Astrocyte (in vitro differentiated cells and primary cell): ENCODE measurements at regions not wholly inside any gene's neighbourhood (a gene's known extent, or its start where the extent isn't known, plus 50 kb on each side); places are given as distances from the start of the nearest gene placed in this dataset.
A peak's percentile ranks its signal among the peaks of the same experiment; 100 is the strongest.

ENCODE experiments used
- DNase-seq: peaks from one replicate; pipeline ENCODE4 v3.0.0-alpha.2; 2010; ENCODE audit warnings: low read depth
- FAIRE-seq: peaks from 2 replicates; lab custom pipeline; 2011; peaks lifted over from hg19 to GRCh38; lab: Jason Lieb, UNC
- H2AFZ ChIP-seq: 2 replicates; pipeline ENCODE4 v1.6.0; 2012; ENCODE audit warnings: low read depth, low read length, inconsistent platforms
- H3K27ac ChIP-seq: 2 replicates; pipeline ENCODE4 v1.5.1; 2011; ENCODE audit warnings: low read depth, low read length, inconsistent platforms
- H3K27me3 ChIP-seq: 2 replicates; pipeline ENCODE4 v1.6.0; 2011; ENCODE audit warnings: low read length, inconsistent platforms; ENCODE audit not compliant: insufficient read depth
- H3K36me3 ChIP-seq: 2 replicates; pipeline ENCODE4 v1.5.1; 2011; ENCODE audit warnings: low read length, inconsistent platforms; ENCODE audit not compliant: insufficient read depth
- H3K4me1 ChIP-seq: 2 replicates; pipeline ENCODE4 v1.5.1; 2011; ENCODE audit warnings: low read length, inconsistent platforms; ENCODE audit not compliant: insufficient read depth
- H3K4me2 ChIP-seq: 2 replicates; pipeline ENCODE4 v1.6.0; 2012; ENCODE audit warnings: low read length, inconsistent platforms
- H3K4me3 ChIP-seq: 2 replicates; pipeline ENCODE4 v1.5.1; 2011; ENCODE audit warnings: low read depth, mild to moderate bottlenecking, low read length, inconsistent platforms; ENCODE audit not compliant: insufficient read depth
- H3K79me2 ChIP-seq: 2 replicates; pipeline ENCODE4 v1.6.0; 2012; ENCODE audit warnings: mild to moderate bottlenecking, low read length, inconsistent platforms; ENCODE audit not compliant: insufficient read depth
- H3K9ac ChIP-seq: 2 replicates; pipeline ENCODE4 v1.6.0; 2012; ENCODE audit warnings: mild to moderate bottlenecking, low read length, inconsistent platforms
- H3K9me3 ChIP-seq: 2 replicates; pipeline ENCODE4 v1.5.1; 2012; ENCODE audit warnings: low read depth, mild to moderate bottlenecking, low read length, inconsistent platforms; ENCODE audit not compliant: insufficient read depth
- H4K20me1 ChIP-seq: 2 replicates; pipeline ENCODE4 v1.6.0; 2012; ENCODE audit warnings: low read length, inconsistent platforms; ENCODE audit not compliant: insufficient read depth
- H3K27ac Mint-ChIP-seq: one replicate; pipeline ENCODE4 v1.8.0; 2021; ENCODE audit warnings: mild to moderate bottlenecking, mixed read lengths; ENCODE audit not compliant: unreplicated experiment
- H3K27me3 Mint-ChIP-seq: one replicate; pipeline ENCODE4 v1.8.0; 2021; ENCODE audit warnings: low read depth, mixed read lengths; ENCODE audit not compliant: unreplicated experiment
- H3K36me3 Mint-ChIP-seq: one replicate; pipeline ENCODE4 v1.8.0; 2021; ENCODE audit warnings: low read depth, mixed read lengths; ENCODE audit not compliant: unreplicated experiment
- H3K4me1 Mint-ChIP-seq: one replicate; pipeline ENCODE4 v1.8.0; 2021; ENCODE audit warnings: low read depth, mixed read lengths; ENCODE audit not compliant: unreplicated experiment
- H3K4me3 Mint-ChIP-seq: one replicate; pipeline ENCODE4 v1.8.0; 2021; ENCODE audit warnings: mild to moderate bottlenecking, moderate library complexity, mixed read lengths; ENCODE audit not compliant: unreplicated experiment
- H3K9me3 Mint-ChIP-seq: one replicate; pipeline ENCODE4 v1.8.0; 2021; ENCODE audit warnings: mild to moderate bottlenecking, mixed read lengths; ENCODE audit not compliant: unreplicated experiment
- EZH2 ChIP-seq: IDR thresholded peaks from 2 replicates; pipeline ENCODE4 v1.6.1; 2012; ENCODE audit warnings: mild to moderate bottlenecking, low read length, inconsistent platforms; ENCODE audit not compliant: insufficient read depth
- TF ChIP-seq, protein P1 (sequence below): IDR thresholded peaks from 2 replicates; pipeline ENCODE4 v1.5.1; 2011; ENCODE audit warnings: low read depth, mild to moderate bottlenecking, inconsistent platforms, low read length, moderate library complexity; ENCODE audit not compliant: insufficient read depth

DNA sequence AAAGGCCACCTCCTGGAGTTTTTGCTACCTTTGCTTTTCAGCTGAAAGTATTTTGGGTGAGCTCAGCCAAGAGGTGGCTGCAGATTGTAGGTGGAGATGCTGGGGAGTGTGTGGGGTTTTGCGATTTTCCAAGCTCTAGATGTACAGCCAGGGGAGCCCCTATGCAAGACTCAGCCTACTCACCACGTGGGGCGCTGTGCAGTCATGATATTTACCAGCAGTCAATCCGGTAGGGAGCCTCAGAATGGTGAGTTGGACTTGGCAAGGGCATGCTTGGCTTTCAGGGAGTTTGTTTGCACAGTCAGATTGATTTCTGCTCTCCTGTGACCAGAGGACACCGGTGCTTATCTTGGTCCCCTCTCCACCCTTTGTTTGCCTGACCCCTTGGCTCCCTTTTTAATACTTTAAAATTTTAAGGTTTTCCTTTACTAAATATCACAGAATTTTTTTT lies 175.3 kb downstream of the UTP18 start:
- H3K4me3 ChIP-seq, result no peak overlapping the region
- H3K27me3 ChIP-seq, result no peaks in the 10 kb centered on the region
- no peaks in the 10 kb centered on the region for H3K4me1 ChIP-seq
- Mint-ChIP-seq H3K4me1 (peaks cover 12% of the 10 kb centered on the region), H3K36me3 (peaks cover 2% of the 10 kb centered on the region), H3K27me3 (no peaks in the 10 kb centered on the region), H3K9me3 (no peaks in the 10 kb centered on the region), H3K27ac (no peak overlapping the region), H3K4me3 (no peak overlapping the region)
- H3K36me3 ChIP-seq, result no peaks in the 10 kb centered on the region
- FAIRE-seq (no peak), DNase-seq (no peak)
- H4K20me1 ChIP-seq, result no peaks in the 10 kb centered on the region
- no peak overlapping the region for H2AFZ ChIP-seq
- no peak overlapping the region for H3K4me2 ChIP-seq
- H3K27ac ChIP-seq, result no peak overlapping the region
- H3K79me2 ChIP-seq, result no peaks in the 10 kb centered on the region
- peaks cover 5% of the 10 kb centered on the region for H3K9me3 ChIP-seq
- no peak for TF ChIP-seq EZH2
- TF ChIP-seq, protein P1, sequence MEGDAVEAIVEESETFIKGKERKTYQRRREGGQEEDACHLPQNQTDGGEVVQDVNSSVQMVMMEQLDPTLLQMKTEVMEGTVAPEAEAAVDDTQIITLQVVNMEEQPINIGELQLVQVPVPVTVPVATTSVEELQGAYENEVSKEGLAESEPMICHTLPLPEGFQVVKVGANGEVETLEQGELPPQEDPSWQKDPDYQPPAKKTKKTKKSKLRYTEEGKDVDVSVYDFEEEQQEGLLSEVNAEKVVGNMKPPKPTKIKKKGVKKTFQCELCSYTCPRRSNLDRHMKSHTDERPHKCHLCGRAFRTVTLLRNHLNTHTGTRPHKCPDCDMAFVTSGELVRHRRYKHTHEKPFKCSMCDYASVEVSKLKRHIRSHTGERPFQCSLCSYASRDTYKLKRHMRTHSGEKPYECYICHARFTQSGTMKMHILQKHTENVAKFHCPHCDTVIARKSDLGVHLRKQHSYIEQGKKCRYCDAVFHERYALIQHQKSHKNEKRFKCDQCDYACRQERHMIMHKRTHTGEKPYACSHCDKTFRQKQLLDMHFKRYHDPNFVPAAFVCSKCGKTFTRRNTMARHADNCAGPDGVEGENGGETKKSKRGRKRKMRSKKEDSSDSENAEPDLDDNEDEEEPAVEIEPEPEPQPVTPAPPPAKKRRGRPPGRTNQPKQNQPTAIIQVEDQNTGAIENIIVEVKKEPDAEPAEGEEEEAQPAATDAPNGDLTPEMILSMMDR, result peak; percentile 14
- H3K9ac ChIP-seq, result no peak overlapping the region

DNA sequence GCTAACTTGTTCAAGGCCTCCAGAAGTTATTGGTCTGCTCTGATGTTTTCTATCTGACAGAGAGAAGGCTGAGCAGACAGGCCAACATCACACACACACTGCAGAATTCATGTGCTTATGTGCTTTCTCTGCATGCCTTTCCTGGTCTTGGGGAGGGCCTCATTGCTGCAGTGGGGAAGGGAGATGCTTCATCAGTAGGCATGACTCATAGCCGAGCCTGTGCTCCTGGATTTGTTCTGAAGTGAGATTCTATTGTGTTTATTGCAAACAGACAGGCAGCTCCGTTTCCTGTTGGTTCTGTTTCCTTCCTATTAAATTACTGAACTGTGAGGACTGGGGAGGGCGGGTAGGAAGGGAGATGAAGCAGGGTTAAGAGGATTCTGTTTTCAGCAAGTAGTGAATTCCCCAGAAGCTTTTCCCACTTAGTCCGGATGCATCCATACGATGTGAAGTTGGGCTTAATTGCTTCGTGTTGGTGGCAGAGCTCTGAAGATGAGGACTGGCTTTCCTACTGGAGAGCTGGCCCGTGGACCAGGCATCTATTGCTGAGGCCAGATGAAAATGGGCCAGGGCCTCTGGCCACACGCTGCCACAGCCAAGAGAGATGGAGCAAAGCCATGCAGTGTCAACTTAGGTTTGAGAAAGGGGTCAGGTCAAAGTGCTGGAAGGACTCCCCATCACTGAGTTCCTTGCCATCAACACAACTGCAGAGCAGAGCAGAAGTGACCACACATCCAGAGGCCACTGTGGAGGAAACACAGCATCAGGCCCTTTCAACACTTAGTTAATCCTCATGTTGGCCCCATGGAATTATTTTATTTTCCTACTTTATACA lies 179.3 kb downstream of the UTP18 start:
- DNase-seq (no peak), FAIRE-seq (no peak)
- no peak overlapping the region for H3K4me3 ChIP-seq
- H3K9me3 ChIP-seq, result peaks cover 5% of the 10 kb centered on the region
- H3K4me3 Mint-ChIP-seq, result no peak overlapping the region
- no peaks in the 10 kb centered on the region for H3K36me3 ChIP-seq
- H3K79me2 ChIP-seq, result no peaks in the 10 kb centered on the region
- no peaks in the 10 kb centered on the region for H4K20me1 ChIP-seq
- H3K9me3 Mint-ChIP-seq, result peaks cover 6% of the 10 kb centered on the region
- no peaks in the 10 kb centered on the region for H3K36me3 Mint-ChIP-seq
- no peaks in the 10 kb centered on the region for H3K27me3 ChIP-seq
- H3K4me2 ChIP-seq, result no peak overlapping the region
- no peak overlapping the region for H3K9ac ChIP-seq
- H3K27me3 Mint-ChIP-seq, result no peaks in the 10 kb centered on the region
- no peak overlapping the region for H2AFZ ChIP-seq
- TF ChIP-seq, protein P1, result no peak
- TF ChIP-seq EZH2, result no peak
- peak overlapping the region; percentile 54 for H3K27ac Mint-ChIP-seq
- no peak overlapping the region for H3K27ac ChIP-seq
- no peaks in the 10 kb centered on the region for H3K4me1 ChIP-seq
- peaks cover 12% of the 10 kb centered on the region for H3K4me1 Mint-ChIP-seq

- no peak overlapping the region for H3K4me3 Mint-ChIP-seq
These were observed 181.1 kb downstream of the UTP18 start for GRCh38 chr17:51441431-51441830.

More at GRCh38 chr17:51441431-51441830, 181.1 kb downstream of the UTP18 start:
- H3K9me3 Mint-ChIP-seq, result peaks cover 6% of the 10 kb centered on the region
- H3K27me3 ChIP-seq, result no peaks in the 10 kb centered on the region
- TF ChIP-seq EZH2, result no peak
- TF ChIP-seq, protein P1, result no peak
- H3K4me1 ChIP-seq, result no peaks in the 10 kb centered on the region
- H3K27ac ChIP-seq, result no peak overlapping the region
- FAIRE-seq (no peak), DNase-seq (no peak)
- no peak overlapping the region for H3K27ac Mint-ChIP-seq
- no peaks in the 10 kb centered on the region for H3K36me3 Mint-ChIP-seq
- H3K9me3 ChIP-seq, result peaks cover 5% of the 10 kb centered on the region
- H3K4me3 ChIP-seq, result no peak overlapping the region
- no peak overlapping the region for H2AFZ ChIP-seq
- H3K4me2 ChIP-seq, result no peak overlapping the region
- H4K20me1 ChIP-seq, result no peaks in the 10 kb centered on the region
- H3K9ac ChIP-seq, result no peak overlapping the region
- H3K36me3 ChIP-seq, result no peaks in the 10 kb centered on the region
- H3K79me2 ChIP-seq, result no peaks in the 10 kb centered on the region
- peaks cover 2% of the 10 kb centered on the region for H3K27me3 Mint-ChIP-seq
- peaks cover 11% of the 10 kb centered on the region for H3K4me1 Mint-ChIP-seq
